Stomach smooth muscle (tissue), 2 donors: ENCODE measurements at regions not wholly inside any gene's neighbourhood (a gene's known extent, or its start where the extent isn't known, plus 50 kb on each side); places are given as distances from the start of the nearest gene placed in this dataset.
"Not testable (repeated sequence)": the region's sequence is repeated elsewhere in the genome, so short reads cannot be mapped to it uniquely, and the experiment has no call there.

Experiments used
- H3K27ac ChIP-seq: one replicate; pipeline ENCODE4 v1.7.0; 2013; ENCODE audit warnings: mild to moderate bottlenecking, low read length, inconsistent platforms
- H3K27me3 ChIP-seq, 2 donors: one replicate each; pipeline ENCODE4 v1.7.0; 2013; ENCODE audit warnings: low read length in 2 of 2; ENCODE audit not compliant: insufficient read depth in 2 of 2, control insufficient read depth in 1 of 2
- H3K36me3 ChIP-seq, 2 donors: one replicate each; pipeline ENCODE4 v1.7.0; 2013; ENCODE audit warnings: low read length in 2 of 2; ENCODE audit not compliant: control insufficient read depth in 2 of 2, insufficient read depth in 2 of 2
- H3K4me1 ChIP-seq: one replicate; pipeline ENCODE4 v1.7.0; 2013; ENCODE audit warnings: low read length; ENCODE audit not compliant: control insufficient read depth, insufficient read depth
- H3K4me3 ChIP-seq, 2 donors: one replicate each; pipeline ENCODE4 v1.7.0; 2013; ENCODE audit warnings: low read length in 2 of 2
- H3K9ac ChIP-seq, 2 donors: one replicate each; pipeline ENCODE4 v1.7.0; 2013; ENCODE audit warnings: low read length in 2 of 2, mild to moderate bottlenecking in 1 of 2
- H3K9me3 ChIP-seq, 2 donors: one replicate each; pipeline ENCODE4 v1.7.0; 2013; ENCODE audit warnings: low read length in 2 of 2; ENCODE audit not compliant: control insufficient read depth in 2 of 2
- donor health status: healthy.
- donor health status: Pancreatic carcinoma.

- H3K9ac ChIP-seq, H3K27ac ChIP-seq, H3K27me3 ChIP-seq, H3K4me1 ChIP-seq, H3K4me3 ChIP-seq, H3K36me3 ChIP-seq, H3K9me3 ChIP-seq: not testable (repeated sequence)
Measured at GRCh38 chr3:153405320-153405719, 243.3 kb downstream of the RAP2B start.

DNA sequence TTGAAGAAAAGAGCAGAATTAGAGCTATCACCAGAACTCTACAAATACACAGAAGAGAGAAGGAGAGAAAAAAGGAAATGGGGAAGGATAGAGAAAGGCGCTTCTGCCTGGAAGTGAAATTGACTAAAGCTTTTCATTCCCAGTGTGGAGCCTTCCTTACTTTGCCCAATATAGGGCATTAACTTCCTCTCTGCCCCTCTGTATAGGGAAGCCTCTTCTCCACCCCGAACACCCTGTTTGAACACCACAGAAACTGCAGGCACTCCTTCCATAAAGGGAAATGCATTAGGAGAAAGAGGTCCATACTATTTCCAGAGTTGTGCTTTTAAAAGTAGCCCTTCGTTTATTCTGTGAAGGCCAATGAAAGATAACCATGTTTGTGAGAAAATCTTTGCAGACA is 248.5 kb downstream of the RAP2B start:
- Histone ChIP-seq H3K36me3 (no peaks in the 10 kb centered on the region), H3K9me3 (no peaks in the 10 kb centered on the region), H3K9ac (no peak overlapping the region), H3K27ac (no peak overlapping the region), H3K4me3 (no peak overlapping the region), H3K4me1 (no peaks in the 10 kb centered on the region), H3K27me3 (no peaks in the 10 kb centered on the region)

GRCh38 chr3:153414982-153415381 is 253.0 kb downstream of the RAP2B start:
- H3K9ac ChIP-seq = no peak overlapping the region
- peaks cover 0 to 5% of the 10 kb centered on the region in 2 donors for H3K9me3 ChIP-seq
- H3K4me3 ChIP-seq = no peak overlapping the region

GRCh38 chr3:153422314-153422713 is 260.3 kb downstream of the RAP2B start:
- H3K9ac ChIP-seq = no peak overlapping the region
- no peaks in the 10 kb centered on the region for H3K4me1 ChIP-seq
- H3K4me3 ChIP-seq = no peak overlapping the region
- peaks cover 2 to 15% of the 10 kb centered on the region in 2 donors for H3K9me3 ChIP-seq
- H3K27ac ChIP-seq = no peak overlapping the region
- no peaks in the 10 kb centered on the region for H3K27me3 ChIP-seq
- H3K36me3 ChIP-seq = no peaks in the 10 kb centered on the region

More at GRCh38 chr3:153414982-153415381, 253.0 kb downstream of the RAP2B start:
- no peaks in the 10 kb centered on the region for H3K4me1 ChIP-seq
- no peak overlapping the region for H3K27ac ChIP-seq
- H3K36me3 ChIP-seq = no peaks in the 10 kb centered on the region
- no peaks in the 10 kb centered on the region for H3K27me3 ChIP-seq

DNA sequence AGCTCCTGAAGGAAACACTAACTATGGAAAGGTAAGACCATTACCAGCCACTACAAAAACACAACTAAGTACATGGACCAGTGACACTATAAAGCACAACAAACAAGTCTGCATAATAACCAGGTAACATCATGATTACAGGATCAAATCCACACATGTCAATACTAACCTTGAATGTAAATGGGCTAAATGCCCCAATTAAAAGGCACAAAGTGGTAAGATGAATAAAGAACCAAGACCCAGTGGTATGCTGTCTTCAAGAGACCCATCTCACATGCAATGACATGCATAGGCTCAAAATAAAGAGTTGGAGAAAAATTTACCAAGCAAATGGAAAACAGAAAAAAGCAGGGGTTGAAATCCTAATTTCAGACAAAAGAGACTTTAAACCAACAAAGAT is 261.8 kb downstream of the RAP2B start:
- H3K4me1 ChIP-seq, H3K27ac ChIP-seq, H3K36me3 ChIP-seq, H3K9ac ChIP-seq, H3K4me3 ChIP-seq, H3K27me3 ChIP-seq: not testable (repeated sequence)
- H3K9me3 ChIP-seq = peaks cover 2 to 15% of the 10 kb centered on the region in 2 donors

- Histone ChIP-seq H3K4me1 (no peaks in the 10 kb centered on the region), H3K36me3 (no peaks in the 10 kb centered on the region), H3K27me3 (no peaks in the 10 kb centered on the region), H3K9me3 (peaks cover 2 to 8% of the 10 kb centered on the region in 2 donors), H3K4me3 (no peak overlapping the region), H3K27ac (no peak overlapping the region), H3K9ac (no peak overlapping the region)
Measured at GRCh38 chr3:153426344-153426743, 264.3 kb downstream of the RAP2B start.

- Histone ChIP-seq H3K27ac (no peak overlapping the region), H3K4me1 (no peaks in the 10 kb centered on the region), H3K4me3 (no peak overlapping the region), H3K36me3 (no peaks in the 10 kb centered on the region), H3K27me3 (no peaks in the 10 kb centered on the region), H3K9ac (no peak overlapping the region), H3K9me3 (peaks cover 2 to 6% of the 10 kb centered on the region in 2 donors)
Measured at GRCh38 chr3:153426803-153427202, 264.8 kb downstream of the RAP2B start.

- no peaks in the 10 kb centered on the region for H3K4me1 ChIP-seq
- no peaks in the 10 kb centered on the region for H3K36me3 ChIP-seq
- no peak overlapping the region for H3K27ac ChIP-seq
- no peak overlapping the region for H3K9ac ChIP-seq
- H3K27me3 ChIP-seq = no peaks in the 10 kb centered on the region
- no peaks in the 10 kb centered on the region for H3K9me3 ChIP-seq
- H3K4me3 ChIP-seq = no peak overlapping the region
Measured at GRCh38 chr3:153429821-153430220, 267.8 kb downstream of the RAP2B start.

DNA sequence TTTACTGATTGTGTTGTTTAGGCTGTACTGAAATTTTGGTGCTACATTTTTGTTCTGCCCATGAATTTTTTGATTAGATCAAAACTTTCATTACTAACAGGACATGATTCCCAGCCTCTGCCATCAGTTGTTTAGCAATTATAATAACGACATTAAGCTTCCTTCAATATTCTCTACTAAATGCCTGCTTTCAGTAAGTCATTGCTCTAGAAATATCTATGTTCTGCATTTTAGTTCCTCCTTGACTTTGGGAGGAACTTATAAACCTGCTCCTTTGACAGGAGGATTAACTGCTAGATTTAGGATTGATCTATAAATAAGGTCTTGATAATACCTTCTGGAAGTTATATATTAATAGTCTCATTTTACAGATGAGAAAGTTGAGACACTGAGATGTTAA is 269.1 kb downstream of the RAP2B start:
- no peaks in the 10 kb centered on the region for H3K4me1 ChIP-seq
- no peak overlapping the region for H3K4me3 ChIP-seq
- no peak overlapping the region for H3K9ac ChIP-seq
- H3K27ac ChIP-seq = no peak overlapping the region
- no peaks in the 10 kb centered on the region for H3K27me3 ChIP-seq
- no peaks in the 10 kb centered on the region for H3K36me3 ChIP-seq
- H3K9me3 ChIP-seq = no peaks in the 10 kb centered on the region

- Histone ChIP-seq H3K9ac (no peak overlapping the region), H3K4me3 (no peak overlapping the region), H3K27ac (no peak overlapping the region), H3K4me1 (no peaks in the 10 kb centered on the region), H3K27me3 (no peaks in the 10 kb centered on the region), H3K36me3 (no peaks in the 10 kb centered on the region), H3K9me3 (no peaks in the 10 kb centered on the region)
Measured at GRCh38 chr3:153437666-153438065, 275.6 kb downstream of the RAP2B start.

DNA sequence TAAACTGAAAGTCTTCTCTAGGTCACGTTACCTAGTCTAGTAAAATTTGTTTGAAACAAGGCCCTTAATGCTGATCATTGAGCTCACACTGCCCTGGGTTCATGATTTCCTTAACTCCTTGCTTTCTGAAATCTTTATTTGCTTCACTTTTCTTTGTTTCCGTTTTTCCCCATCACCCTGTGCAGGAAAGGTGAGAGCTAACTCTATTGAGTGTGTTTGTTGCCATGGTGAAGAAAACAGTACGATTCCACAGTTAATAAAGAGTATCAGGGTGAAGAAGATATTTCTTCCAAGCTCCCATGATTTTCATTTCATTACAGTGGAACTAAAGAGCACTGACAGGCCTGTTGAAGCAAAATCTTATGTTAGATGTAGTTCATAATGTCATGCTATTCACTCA is 276.2 kb downstream of the RAP2B start:
- Histone ChIP-seq H3K27ac (no peak overlapping the region), H3K4me3 (no peak overlapping the region), H3K27me3 (no peaks in the 10 kb centered on the region), H3K9ac (no peak overlapping the region), H3K9me3 (no peaks in the 10 kb centered on the region), H3K36me3 (no peaks in the 10 kb centered on the region), H3K4me1 (no peaks in the 10 kb centered on the region)
